ENCODE measurements at regions not wholly inside any gene's neighbourhood (a gene's known extent, or its start where the extent isn't known, plus 50 kb on each side); places are given as distances from the start of the nearest gene placed in this dataset.
"Not testable (repeated sequence)": the region's sequence is repeated elsewhere in the genome, so short reads cannot be mapped to it uniquely, and the experiment has no call there.

- peak; percentile 38 for DNase-seq
Observed at GRCh38 chr2:56021579-56021978, 98.0 kb upstream of the EFEMP1 start.

GRCh38 chr2:56025469-56026193, 102.0 kb upstream of the EFEMP1 start:
- no peak for DNase-seq

- no peak for DNase-seq
Observed at GRCh38 chr2:56026828-56027227, 103.2 kb upstream of the EFEMP1 start.

- DNase-seq, result no peak
Observed at GRCh38 chr2:56030062-56030461, 106.5 kb upstream of the EFEMP1 start.

- no peak for DNase-seq
Observed at GRCh38 chr2:56030901-56031300, 107.3 kb upstream of the EFEMP1 start.

GRCh38 chr2:56034258-56034657, 110.7 kb upstream of the EFEMP1 start:
- no peak for DNase-seq

- DNase-seq, result no peak
Observed at GRCh38 chr2:56040189-56040588, 116.6 kb upstream of the EFEMP1 start.

GRCh38 chr2:56040834-56041233, 117.3 kb upstream of the EFEMP1 start:
- no peak for DNase-seq

- DNase-seq, result peak; percentile 99
Observed at GRCh38 chr2:56047136-56047535, 123.6 kb upstream of the EFEMP1 start.

GRCh38 chr2:56049233-56049845, 125.8 kb upstream of the EFEMP1 start:
- peak; percentile 52 for DNase-seq

- DNase-seq, result no peak
Observed at GRCh38 chr2:56053679-56054078, 130.1 kb upstream of the EFEMP1 start.

- DNase-seq, result no peak
Observed at GRCh38 chr2:56055405-56055804, 128.4 kb upstream of the CCDC85A start.

- not testable (repeated sequence) for DNase-seq
Observed at GRCh38 chr2:56061327-56061726, 122.5 kb upstream of the CCDC85A start.

- DNase-seq, result no peak
Observed at GRCh38 chr2:56068746-56069145, 115.0 kb upstream of the CCDC85A start.

- no peak for DNase-seq
Observed at GRCh38 chr2:56077359-56077915, 106.4 kb upstream of the CCDC85A start.

- DNase-seq, result no peak
Observed at GRCh38 chr2:56082665-56083064, 101.1 kb upstream of the CCDC85A start.

- DNase-seq, result no peak
Observed at GRCh38 chr2:56084111-56084901, 99.5 kb upstream of the CCDC85A start.

- no peak for DNase-seq
Observed at GRCh38 chr2:56086336-56086735, 97.5 kb upstream of the CCDC85A start.

GRCh38 chr2:56088411-56088810, 95.4 kb upstream of the CCDC85A start:
- DNase-seq, result no peak

- DNase-seq, result no peak
Observed at GRCh38 chr2:56089931-56090330, 93.9 kb upstream of the CCDC85A start.

GRCh38 chr2:56099963-56100362, 83.8 kb upstream of the CCDC85A start:
- no peak for DNase-seq

- no peak for DNase-seq
Observed at GRCh38 chr2:56100791-56101312, 82.9 kb upstream of the CCDC85A start.

- DNase-seq, result no peak
Observed at GRCh38 chr2:56102098-56102497, 81.7 kb upstream of the CCDC85A start.

Measured in NCI-H2081 treated with DMSO at 0.1 percent for 48 hours (cell line).